OCI-LY1 (cell line): ENCODE measurements at regions not wholly inside any gene's neighbourhood (a gene's known extent, or its start where the extent isn't known, plus 50 kb on each side); places are given as distances from the start of the nearest gene placed in this dataset.
"Not testable (repeated sequence)": the region's sequence is repeated elsewhere in the genome, so short reads cannot be mapped to it uniquely, and the experiment has no call there.

Experiments used
- CTCF ChIP-seq: fragments of 200-600 bp; sonication (generic), shearing (Covaris generic); IDR thresholded peaks from 2 replicates; pipeline ENCODE4 v1.5.1; 2017; ENCODE audit warnings: mild to moderate bottlenecking, antibody characterized with exemption, low read length, moderate library complexity, mixed read lengths
- EZH2 ChIP-seq: fragments of 200-600 bp; sonication (generic), shearing (Covaris generic); IDR thresholded peaks from 2 replicates; pipeline ENCODE4 v1.8.0; 2017; ENCODE audit warnings: borderline replicate concordance, mixed run types, mild to moderate bottlenecking, antibody characterized with exemption, low read length, moderate library complexity, mixed read lengths

GRCh38 chr16:18184755-18185154 lies 151.8 kb downstream of the NPIPA8 start:
- TF ChIP-seq CTCF, EZH2: not testable (repeated sequence)
